ENCODE measurements at regions not wholly inside any gene's neighbourhood (a gene's known extent, or its start where the extent isn't known, plus 50 kb on each side); places are given as distances from the start of the nearest gene placed in this dataset.

GRCh38 chr6:56311533-56312448, 64.4 kb upstream of the COL21A1 start:
- no peak for DNase-seq
- intact Hi-C loops (cut with DNase I): no loop called here

GRCh38 chr6:56311061-56311460, 63.7 kb upstream of the COL21A1 start:
- no peak for DNase-seq
- intact Hi-C loops (cut with DNase I): no loop called here

- DNase-seq: no peak
- intact Hi-C loops (cut with DNase I): no loop called here
These were observed 62.9 kb upstream of the COL21A1 start for GRCh38 chr6:56310241-56310640.

GRCh38 chr6:56299916-56300315, 52.5 kb upstream of the COL21A1 start:
- DNase-seq: no peak
- intact Hi-C loops (cut with DNase I): loop anchor here (10.0 kb wide), 1 partner anchor 315 kb away; no protein-coding TSS in a partner anchor

GRCh38 chr6:56297022-56297989, 49.9 kb upstream of the COL21A1 start:
- intact Hi-C loops (cut with DNase I): loop anchor here (10.0 kb wide), 1 partner anchor 313 kb away; no protein-coding TSS in a partner anchor
- no peak for DNase-seq
